PC-3 (cell line): ENCODE measurements at regions not wholly inside any gene's neighbourhood (a gene's known extent, or its start where the extent isn't known, plus 50 kb on each side); places are given as distances from the start of the nearest gene placed in this dataset.

Experiments used
- ATAC-seq: fragments of 200-7000 bp; cut with Tn5 transposase; 2 replicates; pipeline ENCODE4 v1.9.1; 2020; ENCODE audit warnings: mild to moderate bottlenecking, moderate library complexity
- BruUV-seq: library from RNA; stranded (reverse); fragments of 400-500 nt; replicated peaks from 2 replicates; lab custom pipeline; 2021; lab: Mats Ljungman, UMichigan
- CTCF ChIA-PET: fragments of 300-600 bp; sonication (Branson Sonifier 250); formaldehyde crosslinking; loops from one replicate; lab custom pipeline; 2022; ENCODE audit warnings: antibody characterized with exemption; lab: Charles Lee
- POLR2A ChIA-PET: fragments of 300-600 bp; sonication (Branson Sonifier 250); formaldehyde crosslinking; loops from one replicate; lab custom pipeline; 2022; ENCODE audit warnings: antibody characterized with exemption; ENCODE audit not compliant: unreplicated experiment; lab: Charles Lee
- DNase-seq: peaks from one replicate; pipeline ENCODE4 v3.0.0-alpha.2; 2015
- H2AFZ ChIP-seq: fragments of 300-600 bp; sonication (generic); 2 replicates; pipeline ENCODE4 v1.6.0; 2016; ENCODE audit warnings: antibody characterized with exemption, low read length
- H3F3A ChIP-seq: fragments of 300-600 bp; sonication (generic); one replicate; pipeline ENCODE4 v1.6.0; 2017; ENCODE audit warnings: antibody characterized with exemption, low read length, control low read depth, mild to moderate bottlenecking; ENCODE audit not compliant: unreplicated experiment
- H3K27ac ChIP-seq: fragments of 300-600 bp; sonication (generic); 2 replicates; pipeline ENCODE4 v1.5.1; 2016; ENCODE audit warnings: mild to moderate bottlenecking, low read length
- H3K27me3 ChIP-seq: fragments of 300-600 bp; sonication (generic); 2 replicates; pipeline ENCODE4 v1.6.1; 2016; ENCODE audit warnings: low read length, mixed read lengths
- H3K36me3 ChIP-seq: fragments of 300-600 bp; sonication (generic); 2 replicates; pipeline ENCODE4 v1.6.1; 2016; ENCODE audit warnings: low read depth, mixed run types, low read length, mixed read lengths
- H3K4me1 ChIP-seq: fragments of 300-600 bp; sonication (generic); 2 replicates; pipeline ENCODE4 v1.5.1; 2016; ENCODE audit warnings: low read length; ENCODE audit not compliant: insufficient read depth
- H3K4me2 ChIP-seq: fragments of 300-600 bp; sonication (generic); 2 replicates; pipeline ENCODE4 v1.6.0; 2016; ENCODE audit warnings: low read length
- H3K4me3 ChIP-seq: fragments of 300-600 bp; sonication (generic); 2 replicates; pipeline ENCODE4 v1.5.1; 2016; ENCODE audit warnings: mild to moderate bottlenecking, low read length, mixed read lengths
- H3K79me2 ChIP-seq: fragments of 300-600 bp; sonication (generic); 2 replicates; pipeline ENCODE4 v1.6.1; 2017; ENCODE audit warnings: low read length, mixed read lengths
- H3K9ac ChIP-seq: fragments of 300-600 bp; sonication (generic); 2 replicates; pipeline ENCODE4 v1.6.0; 2016; ENCODE audit warnings: mild to moderate bottlenecking, low read length
- H3K9me2 ChIP-seq: fragments of 300-600 bp; sonication (generic); replicated peaks from 2 replicates; pipeline ENCODE4 v1.6.1; 2016; ENCODE audit warnings: mixed run types, low read length, mixed read lengths
- H3K9me3 ChIP-seq: fragments of 300-600 bp; sonication (generic); 2 replicates; pipeline ENCODE4 v1.6.1; 2016; ENCODE audit warnings: low read length, mixed read lengths
- H4K20me1 ChIP-seq: fragments of 300-600 bp; sonication (generic); 2 replicates; pipeline ENCODE4 v1.6.1; 2016; ENCODE audit warnings: low read length, mixed read lengths
- CTCF ChIP-seq: fragments of 300-600 bp; sonication (generic); conservative IDR thresholded peaks from 2 replicates; pipeline ENCODE4 v1.5.1; 2017; ENCODE audit warnings: antibody characterized with exemption, low read depth, mild to moderate bottlenecking, low read length
- EZH2 ChIP-seq: fragments of 300-600 bp; sonication (generic); IDR thresholded peaks from one replicate; pipeline ENCODE4 v1.6.1; 2017; ENCODE audit warnings: antibody characterized with exemption, mild to moderate bottlenecking, low read length; ENCODE audit not compliant: unreplicated experiment
- EZH2phosphoT487 ChIP-seq: fragments of 300-600 bp; sonication (generic); IDR thresholded peaks from 2 replicates; pipeline ENCODE4 v1.6.1; 2018; ENCODE audit warnings: mild to moderate bottlenecking, antibody characterized with exemption, low read length, borderline replicate concordance
- intact Hi-C: fragments of 100-400 bp; cut with micrococcal nuclease; formaldehyde crosslinking; loops from 2 replicates; pipeline ENCODE4 v1.9.0; 2023

- no peak for TF ChIP-seq CTCF
- intact Hi-C loops: no loop called here
- BruUV-seq: no TSS peak
Observed at GRCh38 chr3:72052841-72053409, 268.0 kb upstream of the PROK2 start.

GRCh38 chr3:72050771-72051170 lies 265.8 kb upstream of the PROK2 start:
- Histone ChIP-seq H3K27ac (no peak overlapping the region), H3K9me2 (no peaks in the 10 kb centered on the region), H3F3A (no peaks in the 10 kb centered on the region), H3K36me3 (no peaks in the 10 kb centered on the region), H3K4me1 (no peaks in the 10 kb centered on the region), H3K4me2 (no peak overlapping the region), H3K4me3 (no peak overlapping the region), H3K9me3 (no peaks in the 10 kb centered on the region), H3K79me2 (no peaks in the 10 kb centered on the region), H2AFZ (no peak overlapping the region), H3K9ac (no peak overlapping the region), H3K27me3 (0 out of 2 replicates have a peak, but pooled peaks cover 4% of the 10 kb centered on the region), H4K20me1 (no peaks in the 10 kb centered on the region)
- ChIA-PET POLR2A (no interaction called here), CTCF (no interaction called here)
- no TSS peak for BruUV-seq
- no peak for DNase-seq
- intact Hi-C loops: no loop called here
- no peak for ATAC-seq
- no peak for TF ChIP-seq CTCF
- TF ChIP-seq EZH2phosphoT487: no peak
- TF ChIP-seq EZH2: no peak

More at GRCh38 chr3:72052841-72053409, 268.0 kb upstream of the PROK2 start:
- Histone ChIP-seq H3K4me2 (no peak overlapping the region), H3F3A (no peaks in the 10 kb centered on the region), H4K20me1 (no peaks in the 10 kb centered on the region), H3K79me2 (no peaks in the 10 kb centered on the region), H3K4me3 (no peak overlapping the region), H3K36me3 (no peaks in the 10 kb centered on the region), H3K27ac (no peak overlapping the region), H3K9me3 (no peaks in the 10 kb centered on the region), H3K4me1 (no peaks in the 10 kb centered on the region), H3K9me2 (no peaks in the 10 kb centered on the region), H2AFZ (no peak overlapping the region), H3K27me3 (0 out of 2 replicates have a peak, but pooled peaks cover 4% of the 10 kb centered on the region), H3K9ac (no peak overlapping the region)
- ChIA-PET CTCF (no interaction called here), POLR2A (no interaction called here)
- ATAC-seq (no peak), DNase-seq (no peak)

GRCh38 chr3:72050048-72050632 lies 265.2 kb upstream of the PROK2 start:
- Histone ChIP-seq H3K36me3 (no peaks in the 10 kb centered on the region), H3K27ac (no peak overlapping the region), H2AFZ (no peak overlapping the region), H3K9me3 (no peaks in the 10 kb centered on the region), H3K9me2 (no peaks in the 10 kb centered on the region), H3K4me2 (no peak overlapping the region), H3K4me3 (no peak overlapping the region), H3K4me1 (no peaks in the 10 kb centered on the region), H3K9ac (no peak overlapping the region), H3F3A (no peaks in the 10 kb centered on the region), H3K79me2 (no peaks in the 10 kb centered on the region), H3K27me3 (0 out of 2 replicates have a peak, but pooled peaks cover 4% of the 10 kb centered on the region), H4K20me1 (no peaks in the 10 kb centered on the region)
- intact Hi-C loops: no loop called here
- DNase-seq (no peak), ATAC-seq (no peak)
- no TSS peak for BruUV-seq
- CTCF ChIA-PET: no interaction called here
- no peak for TF ChIP-seq EZH2phosphoT487
- TF ChIP-seq EZH2: no peak
- TF ChIP-seq CTCF: no peak
- POLR2A ChIA-PET: no interaction called here
